Activated B cell treated with CpG ODN at 0.5 μM for 24 hours (primary cell): ENCODE measurements at regions not wholly inside any gene's neighbourhood (a gene's known extent, or its start where the extent isn't known, plus 50 kb on each side); places are given as distances from the start of the nearest gene placed in this dataset.

Source experiments
- ATAC-seq: fragments of 200-7000 bp; cut with Tn5 transposase; one replicate; pipeline ENCODE4 v1.10.0; 2021; ENCODE audit warnings: low read depth, mild to moderate bottlenecking, moderate library complexity
- CTCF ChIA-PET: fragments of 350-600 bp; sonication (Branson Sonifier 250); formaldehyde crosslinking; loops from one replicate; lab custom pipeline; 2021; ENCODE audit warnings: antibody characterized with exemption; lab: Charles Lee
- POLR2A ChIA-PET: fragments of 350-600 bp; sonication (Branson Sonifier 250); formaldehyde crosslinking; loops from one replicate; lab custom pipeline; 2021; ENCODE audit warnings: antibody characterized with exemption; lab: Charles Lee
- DNase-seq: peaks from one replicate; pipeline ENCODE4 v3.0.0; 2022
- H3K27ac Mint-ChIP-seq: one replicate; pipeline ENCODE4 v1.8.0; 2020; ENCODE audit warnings: mixed read lengths
- H3K27me3 Mint-ChIP-seq: one replicate; pipeline ENCODE4 v1.8.0; 2021; ENCODE audit warnings: mixed read lengths
- H3K36me3 Mint-ChIP-seq: one replicate; pipeline ENCODE4 v1.8.0; 2021; ENCODE audit warnings: low read depth, mixed read lengths
- H3K4me1 Mint-ChIP-seq: one replicate; pipeline ENCODE4 v1.8.0; 2021; ENCODE audit warnings: mixed read lengths
- H3K4me3 Mint-ChIP-seq: one replicate; pipeline ENCODE4 v1.8.0; 2020; ENCODE audit warnings: mild to moderate bottlenecking, mixed read lengths
- H3K9me3 Mint-ChIP-seq: one replicate; pipeline ENCODE4 v1.8.0; 2020; ENCODE audit warnings: mixed read lengths
- intact Hi-C: fragments of 100-400 bp; cut with micrococcal nuclease; formaldehyde crosslinking; loops from one replicate; pipeline ENCODE4 v1.15.1; 2024
- TF ChIP-seq, protein P1 (sequence below): fragments of 200-600 bp; IDR thresholded peaks from one replicate; pipeline ENCODE4 v1.8.0; 2022; ENCODE audit warnings: antibody characterized with exemption, mild to moderate bottlenecking

DNA sequence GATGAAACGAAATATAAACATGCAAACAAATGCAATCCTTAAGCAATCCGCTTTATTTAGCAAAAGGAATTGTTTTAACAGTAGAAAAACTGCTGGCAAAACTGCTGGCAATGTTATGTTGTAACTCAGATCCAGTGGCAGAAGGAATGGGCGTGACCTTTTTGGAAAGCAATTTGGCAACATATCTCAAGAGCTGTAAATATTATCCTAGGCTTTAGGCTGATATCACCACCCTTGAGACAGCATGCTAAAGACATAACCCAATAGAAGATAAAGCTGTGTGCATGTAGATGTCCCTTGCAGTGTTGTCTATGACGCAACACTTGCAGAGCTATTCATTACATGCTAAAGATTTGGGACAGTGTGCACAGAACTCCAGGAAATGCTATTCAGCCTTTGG, 138.5 kb downstream of the DICER1 start:
- Mint-ChIP-seq H3K9me3 (peaks cover 9% of the 10 kb centered on the region), H3K27me3 (peaks cover 6% of the 10 kb centered on the region), H3K4me1 (no peaks in the 10 kb centered on the region), H3K4me3 (no peak overlapping the region), H3K27ac (no peak overlapping the region), H3K36me3 (no peaks in the 10 kb centered on the region)
- ChIA-PET CTCF (no interaction called here), POLR2A (no interaction called here)
- TF ChIP-seq, protein P1, sequence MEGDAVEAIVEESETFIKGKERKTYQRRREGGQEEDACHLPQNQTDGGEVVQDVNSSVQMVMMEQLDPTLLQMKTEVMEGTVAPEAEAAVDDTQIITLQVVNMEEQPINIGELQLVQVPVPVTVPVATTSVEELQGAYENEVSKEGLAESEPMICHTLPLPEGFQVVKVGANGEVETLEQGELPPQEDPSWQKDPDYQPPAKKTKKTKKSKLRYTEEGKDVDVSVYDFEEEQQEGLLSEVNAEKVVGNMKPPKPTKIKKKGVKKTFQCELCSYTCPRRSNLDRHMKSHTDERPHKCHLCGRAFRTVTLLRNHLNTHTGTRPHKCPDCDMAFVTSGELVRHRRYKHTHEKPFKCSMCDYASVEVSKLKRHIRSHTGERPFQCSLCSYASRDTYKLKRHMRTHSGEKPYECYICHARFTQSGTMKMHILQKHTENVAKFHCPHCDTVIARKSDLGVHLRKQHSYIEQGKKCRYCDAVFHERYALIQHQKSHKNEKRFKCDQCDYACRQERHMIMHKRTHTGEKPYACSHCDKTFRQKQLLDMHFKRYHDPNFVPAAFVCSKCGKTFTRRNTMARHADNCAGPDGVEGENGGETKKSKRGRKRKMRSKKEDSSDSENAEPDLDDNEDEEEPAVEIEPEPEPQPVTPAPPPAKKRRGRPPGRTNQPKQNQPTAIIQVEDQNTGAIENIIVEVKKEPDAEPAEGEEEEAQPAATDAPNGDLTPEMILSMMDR: no peak
- ATAC-seq: no peak
- no peak for DNase-seq
- intact Hi-C loops: no loop called here

DNA sequence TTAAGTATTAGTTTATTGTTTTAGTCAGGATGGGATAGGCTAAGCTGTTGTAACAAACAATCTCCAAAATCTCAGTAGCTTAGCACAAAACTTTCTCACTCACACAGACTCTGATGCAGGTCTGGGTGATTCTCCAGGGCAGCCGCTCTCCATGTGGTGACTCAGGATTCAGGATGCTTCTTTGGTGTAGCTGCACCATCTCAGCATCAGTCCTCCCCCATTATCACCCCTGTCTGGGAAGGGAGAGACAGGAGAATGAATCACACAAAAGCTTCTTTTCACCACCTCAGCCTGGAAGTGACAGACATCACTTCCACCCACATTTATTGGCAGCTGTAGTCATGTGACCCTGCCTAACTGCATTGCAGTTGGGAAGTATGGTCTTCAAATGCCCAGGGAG, 142.3 kb downstream of the DICER1 start:
- H3K4me1 Mint-ChIP-seq: no peaks in the 10 kb centered on the region
- H3K4me3 Mint-ChIP-seq: no peak overlapping the region
- intact Hi-C loops: no loop called here
- POLR2A ChIA-PET: interaction anchor here (0.7 kb wide), 1 partner anchor 87 kb away, joined by 3 read pairs; no protein-coding TSS in a partner anchor
- no peak overlapping the region for H3K27ac Mint-ChIP-seq
- ATAC-seq (no peak), DNase-seq (no peak)
- peaks cover 17% of the 10 kb centered on the region for H3K27me3 Mint-ChIP-seq
- TF ChIP-seq, protein P1: no peak
- CTCF ChIA-PET: no interaction called here
- H3K9me3 Mint-ChIP-seq: peaks cover 5% of the 10 kb centered on the region
- H3K36me3 Mint-ChIP-seq: no peaks in the 10 kb centered on the region

DNA sequence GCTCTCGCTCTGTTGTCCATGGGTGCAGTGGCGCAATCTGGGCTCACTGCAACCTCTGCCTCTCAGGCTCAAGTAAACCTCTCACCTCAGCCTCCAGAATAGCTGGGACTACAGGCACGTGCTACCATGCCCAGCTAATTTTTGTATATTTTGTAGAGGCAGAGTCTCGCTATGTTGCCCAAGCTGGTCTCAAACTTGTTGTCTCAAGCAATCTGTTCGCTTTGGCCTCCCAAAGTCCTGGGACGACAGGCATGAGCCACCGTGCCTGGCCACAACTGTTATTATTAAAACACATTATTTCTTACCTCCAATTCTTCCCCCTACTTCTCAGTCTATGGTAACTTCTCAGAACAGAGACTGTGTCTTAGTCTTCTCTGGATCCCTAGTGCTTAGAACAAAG, 143.3 kb downstream of the DICER1 start:
- POLR2A ChIA-PET: no interaction called here
- Mint-ChIP-seq H3K27me3 (peaks cover 19% of the 10 kb centered on the region), H3K9me3 (peaks cover 5% of the 10 kb centered on the region), H3K4me3 (no peak overlapping the region), H3K36me3 (no peaks in the 10 kb centered on the region), H3K27ac (no peak overlapping the region), H3K4me1 (no peaks in the 10 kb centered on the region)
- ATAC-seq (no peak), DNase-seq (no peak)
- TF ChIP-seq, protein P1: no peak
- CTCF ChIA-PET: no interaction called here
- intact Hi-C loops: no loop called here

DNA sequence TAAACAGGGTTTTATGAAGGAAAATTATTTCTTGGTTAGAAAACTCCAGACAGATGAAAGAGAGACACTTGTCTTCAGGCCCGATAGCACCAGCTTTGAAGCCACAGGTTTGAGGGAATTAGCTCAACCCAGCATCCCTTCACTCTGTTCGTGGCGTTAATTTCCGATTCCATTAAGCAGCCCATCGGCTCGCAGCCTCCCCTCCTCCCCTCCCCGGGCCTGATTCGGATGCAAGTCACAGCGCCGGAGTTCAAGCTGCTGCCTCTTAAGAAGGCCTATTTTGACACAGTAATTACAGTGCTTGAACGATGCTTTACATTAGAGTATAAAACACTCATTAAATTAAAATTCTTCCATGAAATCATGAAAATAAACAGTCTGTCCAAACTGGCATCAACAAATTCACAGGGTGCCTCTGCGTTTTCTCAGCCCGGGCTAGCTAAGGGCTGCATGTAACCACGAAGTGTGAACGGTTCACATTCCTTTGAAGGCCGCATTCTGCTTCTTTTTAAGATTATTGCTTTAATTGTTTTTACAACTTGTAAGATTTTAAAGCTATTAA, 145.8 kb downstream of the DICER1 start:
- ATAC-seq (no peak), DNase-seq (no peak)
- peaks cover 5% of the 10 kb centered on the region for H3K9me3 Mint-ChIP-seq
- ChIA-PET CTCF (interaction anchor here (0.6 kb wide), 1 partner anchor 929 kb away, joined by 3 read pairs; no protein-coding TSS in a partner anchor), POLR2A (no interaction called here)
- peaks cover 31% of the 10 kb centered on the region for H3K27me3 Mint-ChIP-seq
- no peaks in the 10 kb centered on the region for H3K36me3 Mint-ChIP-seq
- TF ChIP-seq, protein P1: no peak
- H3K4me1 Mint-ChIP-seq: no peaks in the 10 kb centered on the region
- intact Hi-C loops: no loop called here
- no peak overlapping the region for H3K4me3 Mint-ChIP-seq
- no peak overlapping the region for H3K27ac Mint-ChIP-seq

DNA sequence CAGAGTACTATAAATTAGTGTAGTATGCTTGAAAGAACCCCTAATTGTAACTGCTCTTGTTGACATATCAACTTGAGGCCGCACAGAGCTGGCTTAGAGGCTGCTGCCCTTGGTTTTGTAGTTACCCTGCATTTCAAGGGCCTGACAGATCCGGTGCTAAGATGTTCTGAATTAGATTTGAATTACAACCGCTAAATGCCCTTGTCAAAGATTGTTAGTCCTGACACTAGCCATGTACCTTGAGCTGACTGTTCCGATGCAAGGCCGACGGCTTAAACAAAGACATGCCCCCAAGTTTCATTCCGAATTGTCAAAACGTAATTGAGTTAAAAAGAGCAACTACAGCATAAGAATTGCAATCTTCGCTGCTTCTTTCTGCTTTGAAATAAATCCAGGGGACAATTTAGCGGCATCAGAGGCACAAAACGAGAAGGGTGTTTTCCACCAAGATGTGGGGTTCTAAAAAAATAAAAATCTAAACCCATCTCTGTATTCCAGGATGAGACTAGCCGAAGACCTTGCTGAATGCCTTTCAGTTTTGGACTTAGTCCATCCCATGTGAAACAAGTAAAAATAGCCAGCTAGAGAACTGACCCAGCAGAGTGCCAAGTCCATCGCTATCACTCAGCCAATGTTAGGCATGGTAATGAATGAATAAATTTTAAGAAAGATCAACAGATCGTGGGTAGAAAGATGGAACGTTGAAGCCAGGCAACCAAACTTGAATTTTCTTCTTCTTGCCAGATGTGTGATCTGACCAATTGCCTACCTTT, 148.7 kb downstream of the DICER1 start:
- H3K27me3 Mint-ChIP-seq: peaks cover 33% of the 10 kb centered on the region
- no peak overlapping the region for H3K27ac Mint-ChIP-seq
- no peaks in the 10 kb centered on the region for H3K36me3 Mint-ChIP-seq
- no peaks in the 10 kb centered on the region for H3K4me1 Mint-ChIP-seq
- intact Hi-C loops: no loop called here
- CTCF ChIA-PET: no interaction called here
- no peak for ATAC-seq
- TF ChIP-seq, protein P1: no peak
- no peaks in the 10 kb centered on the region for H3K9me3 Mint-ChIP-seq
- no peak overlapping the region for H3K4me3 Mint-ChIP-seq
- POLR2A ChIA-PET: no interaction called here
- DNase-seq: no peak
